ENCODE measurements at regions not wholly inside any gene's neighbourhood (a gene's known extent, or its start where the extent isn't known, plus 50 kb on each side); places are given as distances from the start of the nearest gene placed in this dataset.

- Histone ChIP-seq H3K4me2 (ENCODE audit: low read length) (no peak overlapping the region), H3K79me1 (ENCODE audit: low read length) (no peaks in the 10 kb centered on the region), H3K4me3 (ENCODE audit: low read length) (no peak overlapping the region), H3K27me3 (ENCODE audit: insufficient read depth, low read length, poor library complexity) (no peaks in the 10 kb centered on the region), H4K8ac (ENCODE audit: low read depth, low read length) (no peak overlapping the region), H3K9ac (ENCODE audit: low read length) (no peak overlapping the region), H4K5ac (ENCODE audit: low read length) (no peak overlapping the region), H3K18ac (ENCODE audit: low read length) (no peak overlapping the region), H3K56ac (ENCODE audit: low read length) (no peak overlapping the region), H3K27ac (ENCODE audit: low read depth, low read length) (no peak overlapping the region), H3K23ac (ENCODE audit: low read length) (no peak overlapping the region), H2BK5ac (ENCODE audit: low read length) (no peak overlapping the region), H3K79me2 (ENCODE audit: control insufficient read depth, insufficient read depth, low read length) (no peaks in the 10 kb centered on the region), H3K4ac (ENCODE audit: low read depth, low read length) (no peak overlapping the region), H3K36me3 (ENCODE audit: control insufficient read depth, insufficient read depth, low read length) (no peaks in the 10 kb centered on the region), H2BK120ac (ENCODE audit: low read depth, low read length) (no peak overlapping the region), H2BK15ac (replicated peaks; ENCODE audit: low read depth) (no peak overlapping the region), H3K4me1 (ENCODE audit: control insufficient read depth, low read depth, low read length) (no peaks in the 10 kb centered on the region), H2AK5ac (ENCODE audit: low read length) (no peak overlapping the region)
- WGBS (ENCODE audit: extremely low coverage, insufficient coverage, low lambda C conversion rate), result no CpG with 5 or more reads among the region's 4 CpGs
- DNase-seq, result no peak
These were observed 93.7 kb upstream of the UBE3A start for GRCh38 chr15:25532269-25533140.

DNA sequence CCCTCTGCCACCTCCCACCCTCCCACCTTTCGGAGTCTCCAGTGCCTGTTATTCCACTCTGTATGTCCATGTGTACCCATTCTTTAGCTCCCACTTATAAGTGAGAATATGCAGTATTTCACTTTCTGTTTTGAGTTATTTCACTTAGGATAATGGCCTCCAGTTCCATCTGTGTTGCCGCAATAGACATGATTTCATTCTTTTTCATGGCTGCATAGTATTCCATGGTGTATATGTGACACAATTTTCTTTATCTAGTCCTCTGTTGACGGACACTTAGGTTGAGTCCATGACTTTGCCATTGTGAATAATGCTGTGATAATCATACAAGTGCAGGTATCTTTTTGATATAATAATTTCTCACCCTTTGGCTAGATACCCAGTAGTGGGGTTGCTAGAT lies 91.0 kb upstream of the UBE3A start:
- Histone ChIP-seq H2BK15ac (replicated peaks; ENCODE audit: low read depth) (no peak overlapping the region), H2AK5ac (ENCODE audit: low read length) (no peak overlapping the region), H3K4me2 (ENCODE audit: low read length) (no peak overlapping the region), H4K8ac (ENCODE audit: low read depth, low read length) (no peak overlapping the region), H3K9ac (ENCODE audit: low read length) (no peak overlapping the region), H3K27me3 (ENCODE audit: insufficient read depth, low read length, poor library complexity) (no peaks in the 10 kb centered on the region), H4K5ac (ENCODE audit: low read length) (no peak overlapping the region), H3K79me1 (ENCODE audit: low read length) (no peaks in the 10 kb centered on the region), H3K18ac (ENCODE audit: low read length) (no peak overlapping the region), H3K36me3 (ENCODE audit: control insufficient read depth, insufficient read depth, low read length) (no peaks in the 10 kb centered on the region), H3K56ac (ENCODE audit: low read length) (no peak overlapping the region), H3K27ac (ENCODE audit: low read depth, low read length) (no peak overlapping the region), H3K4ac (ENCODE audit: low read depth, low read length) (no peak overlapping the region), H3K4me3 (ENCODE audit: low read length) (no peak overlapping the region), H3K4me1 (ENCODE audit: control insufficient read depth, low read depth, low read length) (no peaks in the 10 kb centered on the region), H2BK120ac (ENCODE audit: low read depth, low read length) (no peak overlapping the region), H2BK5ac (ENCODE audit: low read length) (no peak overlapping the region), H3K23ac (ENCODE audit: low read length) (no peak overlapping the region), H3K79me2 (ENCODE audit: control insufficient read depth, insufficient read depth, low read length) (no peaks in the 10 kb centered on the region)
- no CpG with 5 or more reads among the region's 3 CpGs for WGBS (ENCODE audit: extremely low coverage, insufficient coverage, low lambda C conversion rate)
- DNase-seq, result no peak

DNA sequence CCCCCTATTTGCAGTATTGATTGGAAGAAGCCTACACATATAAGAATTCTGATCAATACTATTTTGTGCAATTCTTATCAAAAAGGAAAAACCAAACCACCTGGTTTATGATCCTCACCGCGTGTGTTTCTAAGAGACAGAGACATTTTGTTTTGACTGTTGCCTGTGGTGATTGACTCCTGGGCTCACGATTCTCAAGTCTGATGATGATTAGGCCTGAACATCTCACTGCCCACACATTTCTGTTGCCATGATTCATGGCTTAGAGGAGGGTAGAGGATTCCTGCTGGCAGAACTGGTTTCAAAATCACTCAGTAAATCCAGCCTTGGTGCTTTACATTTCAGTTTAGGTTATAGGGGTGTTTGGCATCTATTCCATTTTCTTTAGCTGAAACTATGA lies 88.3 kb upstream of the UBE3A start:
- Histone ChIP-seq H3K23ac (ENCODE audit: low read length) (no peak overlapping the region), H3K18ac (ENCODE audit: low read length) (no peak overlapping the region), H3K4me1 (ENCODE audit: control insufficient read depth, low read depth, low read length) (no peaks in the 10 kb centered on the region), H3K79me2 (ENCODE audit: control insufficient read depth, insufficient read depth, low read length) (no peaks in the 10 kb centered on the region), H3K27me3 (ENCODE audit: insufficient read depth, low read length, poor library complexity) (no peaks in the 10 kb centered on the region), H3K9ac (ENCODE audit: low read length) (no peak overlapping the region), H3K56ac (ENCODE audit: low read length) (no peak overlapping the region), H3K36me3 (ENCODE audit: control insufficient read depth, insufficient read depth, low read length) (no peaks in the 10 kb centered on the region), H3K79me1 (ENCODE audit: low read length) (no peaks in the 10 kb centered on the region), H3K4ac (ENCODE audit: low read depth, low read length) (no peak overlapping the region), H4K5ac (ENCODE audit: low read length) (no peak overlapping the region), H3K4me3 (ENCODE audit: low read length) (no peak overlapping the region), H2BK120ac (ENCODE audit: low read depth, low read length) (no peak overlapping the region), H3K4me2 (ENCODE audit: low read length) (no peak overlapping the region), H2BK5ac (ENCODE audit: low read length) (no peak overlapping the region), H2BK15ac (replicated peaks; ENCODE audit: low read depth) (no peak overlapping the region), H2AK5ac (ENCODE audit: low read length) (no peak overlapping the region), H3K27ac (ENCODE audit: low read depth, low read length) (no peak overlapping the region), H4K8ac (ENCODE audit: low read depth, low read length) (no peak overlapping the region)
- whole genome bisulfite sequencing (ENCODE audit: extremely low coverage, insufficient coverage, low lambda C conversion rate), result no CpG with 5 or more reads among the region's 3 CpGs
- DNase-seq, result no peak

DNA sequence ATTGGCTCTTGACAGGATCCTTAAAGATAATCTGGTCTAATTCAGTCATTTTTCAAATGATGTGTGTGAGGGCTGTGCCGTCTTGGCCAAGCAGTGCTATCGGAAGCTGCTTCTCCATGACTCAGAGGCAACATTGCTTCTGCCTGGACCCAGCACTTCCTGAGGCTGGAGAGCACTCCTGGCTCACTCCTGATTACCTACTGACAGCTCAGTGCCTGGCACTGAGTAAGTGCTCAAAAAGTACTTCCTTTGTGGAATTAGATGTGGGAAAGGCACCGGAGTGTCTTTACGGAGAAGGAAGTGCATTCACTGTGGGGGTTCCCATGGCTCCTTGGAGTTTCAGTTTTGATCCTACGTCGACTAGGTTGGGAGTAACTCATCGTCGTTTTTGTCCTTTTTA lies 86.9 kb upstream of the UBE3A start:
- Histone ChIP-seq H4K8ac (ENCODE audit: low read depth, low read length) (no peak overlapping the region), H3K4ac (ENCODE audit: low read depth, low read length) (no peak overlapping the region), H3K56ac (ENCODE audit: low read length) (no peak overlapping the region), H3K9ac (ENCODE audit: low read length) (no peak overlapping the region), H2BK120ac (ENCODE audit: low read depth, low read length) (no peak overlapping the region), H3K79me2 (ENCODE audit: control insufficient read depth, insufficient read depth, low read length) (no peaks in the 10 kb centered on the region), H3K18ac (ENCODE audit: low read length) (no peak overlapping the region), H3K36me3 (ENCODE audit: control insufficient read depth, insufficient read depth, low read length) (no peaks in the 10 kb centered on the region), H4K5ac (ENCODE audit: low read length) (no peak overlapping the region), H3K4me3 (ENCODE audit: low read length) (no peak overlapping the region), H3K4me1 (ENCODE audit: control insufficient read depth, low read depth, low read length) (no peaks in the 10 kb centered on the region), H2BK5ac (ENCODE audit: low read length) (no peak overlapping the region), H3K79me1 (ENCODE audit: low read length) (no peaks in the 10 kb centered on the region), H2AK5ac (ENCODE audit: low read length) (no peak overlapping the region), H3K4me2 (ENCODE audit: low read length) (no peak overlapping the region), H3K27ac (ENCODE audit: low read depth, low read length) (no peak overlapping the region), H3K23ac (ENCODE audit: low read length) (no peak overlapping the region), H2BK15ac (replicated peaks; ENCODE audit: low read depth) (no peak overlapping the region), H3K27me3 (ENCODE audit: insufficient read depth, low read length, poor library complexity) (no peaks in the 10 kb centered on the region)
- no peak for DNase-seq
- WGBS (ENCODE audit: extremely low coverage, insufficient coverage, low lambda C conversion rate), result no CpG with 5 or more reads among the region's 8 CpGs

DNA sequence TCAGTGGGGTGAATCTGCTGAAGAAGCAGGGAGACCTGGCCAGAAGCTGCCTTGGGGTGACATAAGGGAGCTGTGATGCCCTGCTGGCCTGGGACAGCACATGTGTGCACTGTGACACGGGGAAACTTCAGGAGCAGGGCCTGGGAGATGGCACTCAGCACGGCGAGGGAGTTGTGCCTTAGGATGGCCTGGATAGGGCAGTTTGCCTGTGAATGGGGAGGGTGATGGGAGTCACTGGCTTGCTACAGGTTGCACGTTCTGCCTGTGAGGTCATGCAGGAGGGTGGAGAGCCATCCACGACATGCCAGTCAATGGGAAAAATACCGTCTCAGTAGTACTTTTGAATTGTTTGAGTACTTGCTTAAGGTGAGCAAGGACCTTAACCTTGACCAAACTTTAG lies 76.8 kb upstream of the UBE3A start:
- Histone ChIP-seq H4K5ac (ENCODE audit: low read length) (no peak overlapping the region), H3K27me3 (ENCODE audit: insufficient read depth, low read length, poor library complexity) (no peaks in the 10 kb centered on the region), H3K4me1 (ENCODE audit: control insufficient read depth, low read depth, low read length) (no peaks in the 10 kb centered on the region), H3K27ac (ENCODE audit: low read depth, low read length) (no peak overlapping the region), H3K18ac (ENCODE audit: low read length) (no peak overlapping the region), H3K79me2 (ENCODE audit: control insufficient read depth, insufficient read depth, low read length) (no peaks in the 10 kb centered on the region), H2AK5ac (ENCODE audit: low read length) (no peak overlapping the region), H3K56ac (ENCODE audit: low read length) (no peak overlapping the region), H3K4me3 (ENCODE audit: low read length) (no peak overlapping the region), H2BK5ac (ENCODE audit: low read length) (no peak overlapping the region), H3K4me2 (ENCODE audit: low read length) (no peak overlapping the region), H3K9ac (ENCODE audit: low read length) (no peak overlapping the region), H3K79me1 (ENCODE audit: low read length) (no peaks in the 10 kb centered on the region), H2BK120ac (ENCODE audit: low read depth, low read length) (no peak overlapping the region), H2BK15ac (replicated peaks; ENCODE audit: low read depth) (no peak overlapping the region), H3K4ac (ENCODE audit: low read depth, low read length) (no peak overlapping the region), H3K23ac (ENCODE audit: low read length) (no peak overlapping the region), H4K8ac (ENCODE audit: low read depth, low read length) (no peak overlapping the region), H3K36me3 (ENCODE audit: control insufficient read depth, insufficient read depth, low read length) (no peaks in the 10 kb centered on the region)
- WGBS (ENCODE audit: extremely low coverage, insufficient coverage, low lambda C conversion rate), result no CpG with 5 or more reads among the region's 6 CpGs
- no peak for DNase-seq

DNA sequence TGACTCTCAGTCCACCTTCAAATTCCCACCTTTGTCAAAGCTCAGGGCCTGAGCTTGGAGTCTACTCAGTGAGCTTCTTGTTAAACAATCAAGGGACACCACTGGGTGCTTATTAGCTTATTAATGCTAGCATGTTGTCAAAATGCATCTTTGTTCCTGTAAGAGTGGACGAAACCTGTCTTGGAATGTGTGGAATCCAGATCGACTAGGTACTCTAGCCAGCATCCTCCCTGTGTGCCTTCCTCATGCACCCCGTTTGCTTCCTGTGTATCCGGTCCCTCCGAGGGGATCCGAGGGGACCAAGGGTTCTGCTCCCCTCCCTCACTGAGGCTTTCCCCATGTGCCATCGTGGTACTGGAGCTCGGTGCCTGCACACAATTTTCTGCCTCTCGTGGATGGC lies 75.7 kb upstream of the UBE3A start:
- Histone ChIP-seq H3K79me1 (ENCODE audit: low read length) (no peaks in the 10 kb centered on the region), H2BK5ac (ENCODE audit: low read length) (no peak overlapping the region), H2BK15ac (replicated peaks; ENCODE audit: low read depth) (no peak overlapping the region), H4K5ac (ENCODE audit: low read length) (no peak overlapping the region), H3K23ac (ENCODE audit: low read length) (no peak overlapping the region), H3K56ac (ENCODE audit: low read length) (no peak overlapping the region), H3K4me1 (ENCODE audit: control insufficient read depth, low read depth, low read length) (no peaks in the 10 kb centered on the region), H3K4me3 (ENCODE audit: low read length) (no peak overlapping the region), H4K8ac (ENCODE audit: low read depth, low read length) (no peak overlapping the region), H2AK5ac (ENCODE audit: low read length) (no peak overlapping the region), H3K4me2 (ENCODE audit: low read length) (no peak overlapping the region), H3K79me2 (ENCODE audit: control insufficient read depth, insufficient read depth, low read length) (no peaks in the 10 kb centered on the region), H3K27ac (ENCODE audit: low read depth, low read length) (no peak overlapping the region), H3K27me3 (ENCODE audit: insufficient read depth, low read length, poor library complexity) (no peaks in the 10 kb centered on the region), H3K9ac (ENCODE audit: low read length) (no peak overlapping the region), H3K4ac (ENCODE audit: low read depth, low read length) (no peak overlapping the region), H2BK120ac (ENCODE audit: low read depth, low read length) (no peak overlapping the region), H3K36me3 (ENCODE audit: control insufficient read depth, insufficient read depth, low read length) (no peaks in the 10 kb centered on the region), H3K18ac (ENCODE audit: low read length) (no peak overlapping the region)
- WGBS (ENCODE audit: extremely low coverage, insufficient coverage, low lambda C conversion rate), result no CpG with 5 or more reads among the region's 9 CpGs
- DNase-seq, result no peak

All from mesendoderm (in vitro differentiated cells).